Stimulated activated CD4-positive, alpha-beta T cell treated with anti-CD3 and anti-CD28 coated beads, Interleukin-1b, Interleukin-23, amount 100 ng/mL, for 48 hours (primary cell): ENCODE measurements at regions not wholly inside any gene's neighbourhood (a gene's known extent, or its start where the extent isn't known, plus 50 kb on each side); places are given as distances from the start of the nearest gene placed in this dataset.

ENCODE experiments used
- DNase-seq: peaks from one replicate; pipeline ENCODE4 v3.0.0-alpha.2; 2020

- no peak for DNase-seq
These were observed 50.8 kb upstream of the EGR2 start for GRCh38 chr10:62866941-62867340.

GRCh38 chr10:62866451-62866850 is 50.3 kb upstream of the EGR2 start:
- DNase-seq: no peak
